Hindlimb muscle (tissue), 1 donor: ENCODE measurements at regions not wholly inside any gene's neighbourhood (a gene's known extent, or its start where the extent isn't known, plus 50 kb on each side); places are given as distances from the start of the nearest gene placed in this dataset.
"Not testable (repeated sequence)": the region's sequence is repeated elsewhere in the genome, so short reads cannot be mapped to it uniquely, and the experiment has no call there.

Experiments used
- DNase-seq: peaks from one replicate; pipeline ENCODE4 v3.0.0-alpha.2; 2013

DNA sequence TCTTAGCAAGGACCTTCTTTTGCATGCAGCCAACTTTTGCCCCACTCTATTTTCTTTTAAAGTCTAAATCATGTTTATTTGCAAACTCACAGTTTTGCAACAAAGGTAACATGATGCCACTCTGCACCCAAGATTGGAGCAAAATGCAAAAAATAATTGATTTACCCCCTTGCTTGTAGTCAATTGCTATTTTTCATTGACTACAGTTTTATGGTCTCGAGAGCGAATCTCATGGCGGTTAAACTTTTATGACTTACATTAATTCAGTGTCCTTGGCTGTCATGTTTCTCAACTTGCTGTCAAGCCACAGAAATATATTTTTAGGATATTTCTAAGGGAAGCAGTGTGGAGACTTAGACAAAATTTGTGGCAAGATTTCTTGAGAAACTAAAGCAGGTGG, 110.0 kb upstream of the JCAD start:
- DNase-seq = no peak

- no peak for DNase-seq
These were observed 107.5 kb upstream of the JCAD start for GRCh38 chr10:30166929-30167328.

DNA sequence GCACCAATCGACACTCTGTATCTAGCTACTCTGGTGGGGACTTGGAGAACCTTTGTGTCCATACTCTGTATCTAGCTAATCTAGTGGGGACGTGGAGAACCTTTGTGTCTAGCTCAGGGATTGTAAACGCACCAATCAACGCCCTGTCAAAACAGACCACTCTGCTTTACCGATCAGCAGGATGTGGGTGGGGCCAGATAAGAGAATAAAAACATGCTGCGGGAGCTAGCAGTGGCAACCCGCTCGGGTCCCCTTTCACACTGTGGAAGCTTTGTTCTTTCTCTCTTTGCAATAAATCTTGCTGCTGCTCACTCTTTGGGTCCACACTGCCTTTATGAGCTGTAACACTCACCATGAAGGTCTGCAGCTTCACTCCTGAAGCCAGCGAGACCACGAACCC, 104.0 kb upstream of the JCAD start:
- not testable (repeated sequence) for DNase-seq

- DNase-seq = not testable (repeated sequence)
These were observed 103.4 kb upstream of the JCAD start for GRCh38 chr10:30162796-30163195.

DNA sequence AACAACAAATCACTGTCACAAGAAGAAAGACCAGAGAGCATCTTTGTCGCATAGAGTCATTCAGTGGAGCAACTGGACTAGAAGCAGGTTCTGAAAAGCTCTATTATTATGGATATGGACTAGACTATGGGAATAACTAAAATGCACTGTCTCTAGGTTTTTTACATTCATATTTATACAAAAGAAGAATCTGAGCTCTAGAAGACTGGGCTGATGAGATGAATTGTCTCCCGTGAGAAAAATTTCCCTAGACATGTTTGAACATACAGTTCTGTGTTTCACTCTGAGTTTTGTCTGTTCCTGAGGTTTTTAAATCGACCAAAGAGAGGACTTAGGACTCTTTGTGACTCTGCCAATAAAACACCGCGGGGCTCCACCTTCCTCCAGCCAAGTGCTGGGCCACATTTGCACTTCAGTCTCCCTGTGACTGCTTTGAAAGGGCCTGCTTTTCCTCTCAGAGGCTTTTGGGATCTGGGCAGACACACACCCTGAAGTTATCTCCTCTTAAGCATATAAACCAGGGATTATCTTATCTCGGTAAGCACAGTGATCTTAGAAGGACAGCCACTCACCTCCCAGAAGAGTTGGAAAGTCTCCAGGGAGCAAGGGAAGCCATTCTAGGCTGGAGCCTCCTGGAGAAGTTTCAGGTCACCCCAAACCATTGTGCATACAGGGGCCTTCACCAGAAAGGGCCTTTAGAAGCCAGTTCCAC, 101.0 kb upstream of the JCAD start:
- DNase-seq = no peak

DNA sequence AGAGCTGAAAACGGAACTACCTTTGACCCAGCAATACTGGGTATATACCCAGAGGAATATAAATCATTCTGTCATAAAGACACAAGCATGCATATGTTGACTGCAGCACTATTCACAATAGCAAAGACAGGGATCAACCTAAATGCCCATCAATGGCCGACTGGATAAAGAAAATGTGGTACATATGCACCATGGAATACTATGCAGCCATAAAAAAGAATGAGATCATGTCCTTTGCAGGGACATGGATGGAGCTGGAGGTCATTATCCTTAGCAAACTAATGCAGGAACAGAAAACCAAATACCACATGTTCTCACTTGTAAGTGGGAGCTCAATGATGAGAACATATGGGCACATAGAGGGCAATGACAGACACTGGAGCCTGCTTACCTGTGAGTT, 100.2 kb upstream of the JCAD start:
- DNase-seq = not testable (repeated sequence)

DNA sequence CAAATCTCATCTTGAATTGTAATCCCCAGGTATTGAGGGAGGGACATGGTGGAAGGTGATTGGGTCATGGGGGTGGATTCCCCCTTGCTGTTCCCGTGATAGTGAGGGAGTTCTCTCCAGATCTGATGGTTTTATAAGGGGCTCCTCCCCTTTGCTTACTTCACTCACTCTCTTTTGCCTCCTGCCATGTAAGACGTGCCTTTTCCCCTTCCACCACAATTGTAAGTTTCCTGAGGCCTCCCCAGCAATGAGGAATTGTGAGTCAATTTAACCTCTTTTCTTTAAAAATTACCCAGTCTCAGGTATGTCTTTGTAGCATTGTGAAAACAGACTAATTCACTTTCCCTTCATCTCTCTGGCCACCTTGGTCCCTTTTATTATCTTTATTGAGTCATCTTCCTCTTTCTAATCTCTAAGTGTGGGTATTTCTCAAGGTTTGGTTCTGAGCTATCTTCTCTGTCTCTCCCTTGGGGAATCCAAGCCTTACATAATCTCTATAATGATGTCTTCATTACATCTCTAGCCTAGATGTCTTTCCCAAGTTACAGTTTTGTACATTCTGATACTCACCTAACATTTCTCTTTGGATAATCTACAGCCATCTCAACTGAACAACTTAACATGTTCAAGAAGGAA, 99.1 kb upstream of the JCAD start:
- no peak for DNase-seq

DNA sequence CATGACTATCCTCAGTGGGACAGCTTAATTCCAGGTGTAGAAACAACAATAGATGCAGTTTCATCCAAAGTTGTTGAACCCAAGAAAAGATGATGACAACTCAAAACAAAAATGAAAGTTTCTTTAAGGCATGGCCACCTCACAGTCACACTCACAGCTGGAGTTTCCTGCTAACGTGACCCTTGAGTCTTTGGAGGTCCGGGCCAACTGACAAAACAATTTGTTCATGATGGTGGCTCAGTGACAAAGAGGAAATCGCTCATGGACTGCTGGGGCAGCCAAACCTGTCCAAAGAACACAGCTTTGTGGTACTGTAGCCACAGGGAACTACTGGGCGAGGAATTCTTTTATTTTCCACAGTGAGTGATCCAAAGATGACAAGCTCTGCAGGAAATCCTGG, 96.0 kb upstream of the JCAD start:
- DNase-seq = no peak

GRCh38 chr10:30154561-30154960, 95.2 kb upstream of the JCAD start:
- DNase-seq = no peak

DNA sequence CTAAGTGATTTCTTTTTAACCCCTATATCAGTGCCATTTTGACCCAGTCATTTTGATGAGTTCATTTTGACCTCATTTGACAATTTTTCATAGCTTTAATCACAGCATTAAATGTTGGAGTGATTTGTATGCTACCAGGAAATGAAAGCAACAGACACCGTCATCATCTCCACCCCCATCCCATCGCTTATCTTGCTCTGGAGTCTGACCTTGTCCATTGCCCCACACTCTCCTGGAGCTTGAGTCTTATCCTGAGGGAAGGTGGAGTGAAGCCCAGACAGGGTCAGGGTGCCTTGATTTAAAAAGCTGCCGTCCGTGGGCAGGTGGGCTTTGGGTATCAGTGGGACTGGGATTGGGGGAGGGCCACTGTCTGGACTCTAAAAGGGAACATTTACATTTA, 94.7 kb upstream of the JCAD start:
- no peak for DNase-seq

GRCh38 chr10:30151581-30152389, 92.4 kb upstream of the JCAD start:
- peak; percentile 8 for DNase-seq

DNA sequence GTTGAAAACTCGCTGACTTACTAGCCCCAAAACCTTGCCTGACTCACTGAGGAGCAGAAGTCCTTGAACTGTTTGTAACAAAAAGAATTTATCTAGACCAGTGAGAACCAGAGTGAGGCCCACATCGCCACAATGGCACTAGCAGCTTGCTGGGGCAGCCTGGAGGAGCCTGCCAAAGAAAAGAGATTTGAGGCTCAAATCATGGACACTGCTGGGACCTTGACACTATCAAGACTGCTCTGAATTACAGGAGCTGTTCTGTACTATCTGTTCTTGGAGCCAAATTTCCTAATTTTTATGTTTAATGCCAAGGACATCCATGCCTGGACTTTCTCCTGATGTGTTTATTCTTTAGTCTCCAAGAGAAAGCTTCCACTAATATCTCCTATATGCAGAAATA, 82.0 kb upstream of the JCAD start:
- no peak for DNase-seq

- DNase-seq = no peak
These were observed 75.0 kb upstream of the JCAD start for GRCh38 chr10:30134171-30134945.

DNA sequence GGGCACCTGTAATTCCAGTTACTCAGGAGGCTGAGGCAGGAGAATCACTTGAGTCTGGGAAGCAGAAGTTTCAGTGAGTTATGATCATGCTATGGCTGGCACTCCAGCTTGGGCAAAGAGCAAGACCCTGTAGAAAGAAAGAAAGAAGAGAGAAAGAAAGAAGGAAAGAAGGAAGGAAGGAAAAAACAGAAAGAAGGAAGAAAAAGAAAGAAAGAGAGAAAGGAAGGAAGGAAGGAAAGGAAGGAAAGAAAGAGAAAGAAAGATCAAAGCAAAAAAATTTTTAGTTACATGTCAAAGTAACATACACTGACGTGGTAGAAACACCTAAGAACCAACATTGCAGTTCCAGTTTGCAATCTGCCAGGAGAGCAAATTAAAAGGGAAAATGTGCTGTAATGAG, 73.8 kb upstream of the JCAD start:
- DNase-seq = no peak

GRCh38 chr10:30131369-30131768, 72.0 kb upstream of the JCAD start:
- not testable (repeated sequence) for DNase-seq

GRCh38 chr10:30129326-30129725, 69.9 kb upstream of the JCAD start:
- not testable (repeated sequence) for DNase-seq

DNA sequence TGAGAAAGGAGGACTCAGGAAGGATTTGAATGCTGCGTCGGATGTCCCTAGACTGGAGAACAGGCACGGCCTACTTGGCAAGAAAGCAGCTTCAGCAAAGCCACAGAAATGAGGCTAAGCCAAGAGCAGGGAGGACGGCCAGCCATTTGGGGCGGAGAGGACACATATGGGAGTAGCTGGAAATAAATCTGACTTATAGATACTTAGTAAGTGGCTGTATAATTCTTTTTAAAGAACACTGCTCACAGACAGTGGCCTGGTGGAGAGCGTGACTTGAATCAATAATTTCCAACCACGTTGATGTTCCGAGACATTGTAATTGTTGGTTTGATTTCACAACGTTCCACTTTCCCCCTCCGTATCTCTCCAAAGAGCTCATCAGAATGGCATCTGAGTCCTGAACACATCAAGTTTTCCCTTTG, 67.7 kb upstream of the JCAD start:
- peak; percentile 41 for DNase-seq

DNA sequence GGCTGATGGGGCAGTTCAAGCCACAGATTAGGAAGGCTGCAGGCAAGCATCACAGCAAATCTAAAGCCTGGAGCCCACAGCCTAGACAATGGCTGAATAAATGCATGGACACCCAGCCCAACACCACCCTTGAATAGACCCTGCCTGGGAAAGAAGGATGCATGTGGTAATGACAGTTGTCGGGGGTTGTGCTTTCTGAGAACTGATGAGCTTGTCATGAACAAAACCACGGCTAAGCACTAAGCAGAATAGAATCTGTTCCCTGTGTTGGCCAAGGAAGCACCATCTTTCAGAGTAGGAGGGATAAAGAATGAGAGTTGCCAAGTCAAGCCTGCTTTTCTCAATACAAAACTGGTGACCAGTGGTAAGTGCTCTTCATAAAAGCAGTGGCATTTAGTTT, 66.1 kb upstream of the JCAD start:
- DNase-seq = no peak

- DNase-seq = no peak
These were observed 65.3 kb upstream of the JCAD start for GRCh38 chr10:30124704-30125103.

GRCh38 chr10:30121401-30121800, 62.0 kb upstream of the JCAD start:
- no peak for DNase-seq

DNA sequence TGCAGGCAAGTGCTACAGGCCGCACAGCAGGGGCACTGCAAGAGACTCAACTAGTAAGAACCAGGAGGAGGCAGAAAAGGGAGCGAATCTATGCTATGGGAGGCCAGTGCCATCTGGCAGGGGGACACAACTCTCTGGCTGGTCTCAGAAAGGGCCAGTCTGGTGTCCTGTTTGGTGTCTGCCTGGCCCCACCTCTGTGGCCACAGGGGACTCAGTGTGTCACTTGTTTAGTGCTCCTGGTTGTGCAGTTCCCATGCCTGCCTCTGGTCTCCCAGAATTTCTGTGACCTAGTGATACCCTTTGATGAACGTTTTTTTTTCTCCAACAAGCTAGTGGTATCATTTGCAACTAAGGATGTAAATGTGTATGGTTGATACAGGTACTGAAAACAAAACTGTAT, 59.2 kb upstream of the JCAD start:
- no peak for DNase-seq

GRCh38 chr10:30117812-30118501, 58.6 kb upstream of the JCAD start:
- no peak for DNase-seq
